ENCODE measurements at regions not wholly inside any gene's neighbourhood (a gene's known extent, or its start where the extent isn't known, plus 50 kb on each side); places are given as distances from the start of the nearest gene placed in this dataset.
"Not testable (repeated sequence)": the region's sequence is repeated elsewhere in the genome, so short reads cannot be mapped to it uniquely, and the experiment has no call there.

DNA sequence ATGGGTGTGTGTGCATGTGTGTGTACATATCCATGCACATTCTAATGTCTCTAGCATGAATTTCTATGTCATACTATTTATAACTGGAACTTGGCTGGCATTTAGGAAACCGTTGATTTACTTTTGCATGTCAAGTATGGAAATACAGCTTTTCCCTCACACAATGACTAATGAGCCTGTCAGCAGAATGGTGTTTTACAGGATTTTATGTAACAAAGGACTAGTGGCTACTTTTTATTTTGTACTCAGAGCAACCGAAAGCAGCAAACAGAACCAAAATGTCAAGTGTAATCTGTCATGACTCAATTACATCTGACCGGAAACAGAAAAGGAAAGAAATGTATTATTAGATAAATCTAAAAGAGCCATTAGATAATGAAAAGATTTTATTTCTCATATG is 1911.5 kb upstream of the AGA start:
- no peak for TF ChIP-seq ZFX (IDR thresholded peaks at IDR 0.05)
- TF ChIP-seq, protein P1, sequence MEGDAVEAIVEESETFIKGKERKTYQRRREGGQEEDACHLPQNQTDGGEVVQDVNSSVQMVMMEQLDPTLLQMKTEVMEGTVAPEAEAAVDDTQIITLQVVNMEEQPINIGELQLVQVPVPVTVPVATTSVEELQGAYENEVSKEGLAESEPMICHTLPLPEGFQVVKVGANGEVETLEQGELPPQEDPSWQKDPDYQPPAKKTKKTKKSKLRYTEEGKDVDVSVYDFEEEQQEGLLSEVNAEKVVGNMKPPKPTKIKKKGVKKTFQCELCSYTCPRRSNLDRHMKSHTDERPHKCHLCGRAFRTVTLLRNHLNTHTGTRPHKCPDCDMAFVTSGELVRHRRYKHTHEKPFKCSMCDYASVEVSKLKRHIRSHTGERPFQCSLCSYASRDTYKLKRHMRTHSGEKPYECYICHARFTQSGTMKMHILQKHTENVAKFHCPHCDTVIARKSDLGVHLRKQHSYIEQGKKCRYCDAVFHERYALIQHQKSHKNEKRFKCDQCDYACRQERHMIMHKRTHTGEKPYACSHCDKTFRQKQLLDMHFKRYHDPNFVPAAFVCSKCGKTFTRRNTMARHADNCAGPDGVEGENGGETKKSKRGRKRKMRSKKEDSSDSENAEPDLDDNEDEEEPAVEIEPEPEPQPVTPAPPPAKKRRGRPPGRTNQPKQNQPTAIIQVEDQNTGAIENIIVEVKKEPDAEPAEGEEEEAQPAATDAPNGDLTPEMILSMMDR (conservative IDR thresholded peaks at IDR 0.05) = no peak
- H3K27ac ChIP-seq = no peak overlapping the region

DNA sequence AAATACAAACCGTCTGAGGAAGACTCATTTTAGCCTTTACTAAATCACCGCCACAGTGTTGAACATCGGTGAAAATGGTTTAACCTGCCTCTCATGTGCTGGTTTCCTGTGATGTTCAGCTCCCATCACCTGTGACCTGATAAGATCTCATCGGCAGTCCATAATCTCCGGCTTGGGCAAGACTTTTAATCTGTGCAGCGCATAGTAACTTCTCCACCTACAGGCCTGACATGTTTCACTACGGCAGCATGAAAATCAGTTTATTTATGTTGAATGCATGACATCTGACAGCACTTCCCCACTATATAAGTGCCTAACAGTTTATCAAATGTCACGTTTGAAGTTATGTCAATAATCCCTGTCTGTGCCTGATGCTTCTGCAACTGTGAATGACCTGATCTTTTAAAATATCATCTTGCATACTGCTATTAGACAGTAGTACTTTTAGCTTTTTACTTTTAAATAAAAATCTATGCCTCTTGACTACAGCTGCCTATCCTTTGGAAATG is 1919.8 kb upstream of the AGA start:
- no peak overlapping the region for H3K27ac ChIP-seq
- no peak for TF ChIP-seq ZFX (IDR thresholded peaks at IDR 0.05)
- TF ChIP-seq, protein P1 (conservative IDR thresholded peaks at IDR 0.05) = no peak

DNA sequence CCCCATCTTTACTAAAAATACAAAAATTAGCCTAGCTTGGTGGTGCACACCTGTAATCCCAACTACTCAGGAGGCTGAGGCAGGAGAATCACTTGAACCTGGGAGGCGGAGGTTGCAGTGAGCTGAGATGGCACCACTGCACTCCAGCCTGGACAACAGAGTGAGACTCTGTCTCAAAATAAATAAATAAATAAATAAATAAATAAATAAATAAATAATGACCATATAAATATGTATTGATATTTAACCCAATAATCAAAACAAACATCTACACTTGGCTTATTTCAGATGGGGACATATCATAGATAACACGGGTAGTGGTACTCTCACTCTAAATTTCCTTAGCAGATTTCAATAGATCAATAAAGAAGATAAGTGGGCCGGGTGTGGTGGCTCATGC is 1923.7 kb upstream of the AGA start:
- not testable (repeated sequence) for H3K27ac ChIP-seq

DNA sequence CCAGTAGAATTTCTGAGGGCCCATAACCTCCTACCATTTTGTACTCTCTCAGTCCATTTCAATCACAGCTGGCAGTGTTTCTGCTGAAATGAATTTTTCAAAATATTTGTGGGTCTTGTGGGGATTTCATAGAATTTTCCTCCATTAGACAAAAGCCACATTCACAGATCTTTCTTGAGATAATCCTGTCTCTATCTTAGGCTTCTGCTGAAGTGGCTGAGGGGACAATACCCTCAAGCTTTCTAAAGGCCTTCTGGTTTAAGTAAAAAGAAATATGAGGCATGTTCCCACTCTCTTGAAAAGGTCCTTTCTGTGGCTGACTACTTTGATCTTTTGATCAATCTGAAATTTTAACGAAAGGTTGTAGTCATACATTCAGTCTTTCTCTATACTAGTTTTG is 1930.0 kb upstream of the AGA start:
- no peak overlapping the region for H3K27ac ChIP-seq
- TF ChIP-seq, protein P1 (conservative IDR thresholded peaks at IDR 0.05) = no peak
- no peak for TF ChIP-seq ZFX (IDR thresholded peaks at IDR 0.05)

DNA sequence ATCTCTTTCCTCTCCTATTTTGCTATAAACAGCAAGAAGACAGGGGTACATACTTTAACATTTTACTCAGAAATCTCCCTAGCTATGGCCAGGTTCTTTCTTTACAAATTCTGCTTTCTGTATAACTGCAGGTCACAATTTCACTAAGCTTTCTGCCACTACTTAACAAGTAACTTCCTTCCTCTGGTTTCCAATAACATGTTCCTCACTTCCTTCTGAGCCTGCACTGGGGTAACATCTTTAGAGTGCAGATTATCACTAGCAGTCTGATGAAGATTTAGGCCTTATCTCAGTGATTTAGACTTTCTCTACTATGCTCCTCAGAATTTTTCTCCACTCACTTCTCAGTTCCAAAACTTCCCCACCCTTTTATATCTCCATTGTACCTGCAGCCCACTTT is 1930.5 kb upstream of the AGA start:
- H3K27ac ChIP-seq = no peak overlapping the region

DNA sequence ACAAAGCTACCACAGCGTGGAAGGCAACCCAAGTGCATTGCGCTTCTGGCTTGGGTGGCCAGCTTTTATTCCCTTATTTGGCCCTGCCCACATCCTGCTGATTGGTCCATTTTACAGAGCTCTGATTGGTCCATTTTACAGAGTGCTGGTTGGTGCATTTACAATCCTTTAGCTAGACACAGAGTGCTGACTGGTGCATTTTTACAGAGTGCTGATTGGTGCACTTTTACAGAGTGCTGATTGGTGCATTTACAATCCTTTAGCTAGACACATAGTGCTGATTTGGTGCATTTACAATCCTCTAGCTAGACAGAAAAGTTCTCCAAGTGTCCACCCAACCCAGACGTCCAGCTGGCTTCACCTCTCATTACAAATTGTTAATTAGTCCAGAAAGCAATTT is 1936.6 kb upstream of the AGA start:
- H3K27ac ChIP-seq = not testable (repeated sequence)

More for the DNA sequence above, 1930.5 kb upstream of the AGA start:
- no peak for TF ChIP-seq ZFX (IDR thresholded peaks at IDR 0.05)
- TF ChIP-seq, protein P1 (conservative IDR thresholded peaks at IDR 0.05) = no peak

DNA sequence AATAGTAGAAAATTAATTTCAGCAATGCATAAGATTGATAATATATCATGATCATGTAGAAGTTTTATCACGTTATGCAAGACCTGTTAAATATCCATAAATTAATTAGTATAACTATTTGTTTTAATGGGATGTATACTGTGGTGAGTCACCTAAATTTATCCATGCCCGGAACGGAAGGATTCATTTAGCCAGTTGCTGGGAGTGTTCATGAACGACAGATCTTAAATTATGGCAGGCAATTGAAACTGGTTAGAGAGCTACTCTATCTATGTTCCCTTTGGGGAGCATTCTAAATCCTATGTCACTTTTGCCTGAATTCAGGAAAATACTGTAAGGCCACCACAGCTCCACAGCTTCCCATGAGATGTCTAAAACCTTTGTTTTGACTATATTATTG is 1950.5 kb upstream of the AGA start:
- H3K27ac ChIP-seq = no peak overlapping the region
- TF ChIP-seq ZFX (IDR thresholded peaks at IDR 0.05) = no peak
- TF ChIP-seq, protein P1 (conservative IDR thresholded peaks at IDR 0.05) = no peak

DNA sequence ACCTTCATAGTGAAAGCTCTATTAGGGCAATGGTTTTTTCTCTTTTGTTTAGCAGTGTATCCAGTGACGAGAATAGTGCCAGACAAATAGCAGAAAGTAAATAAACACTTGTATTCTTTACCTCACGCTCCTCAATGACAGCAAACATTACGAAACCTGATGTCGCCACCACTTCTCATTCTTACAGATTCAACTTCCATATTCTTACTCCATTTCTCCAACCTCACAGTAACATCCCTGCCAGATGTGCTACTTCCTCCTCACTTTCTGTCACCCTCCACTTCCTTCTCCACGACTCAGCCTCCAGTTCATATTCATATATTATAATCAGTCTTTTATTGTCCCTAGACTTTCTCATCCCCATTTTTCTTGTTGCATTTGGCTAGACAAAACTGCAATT is 1956.2 kb upstream of the AGA start:
- H3K27ac ChIP-seq = no peak overlapping the region
- TF ChIP-seq, protein P1 (conservative IDR thresholded peaks at IDR 0.05) = no peak
- no peak for TF ChIP-seq ZFX (IDR thresholded peaks at IDR 0.05)

All from C4-2B (cell line).